ENCODE measurements at regions not wholly inside any gene's neighbourhood (a gene's known extent, or its start where the extent isn't known, plus 50 kb on each side); places are given as distances from the start of the nearest gene placed in this dataset.

DNA sequence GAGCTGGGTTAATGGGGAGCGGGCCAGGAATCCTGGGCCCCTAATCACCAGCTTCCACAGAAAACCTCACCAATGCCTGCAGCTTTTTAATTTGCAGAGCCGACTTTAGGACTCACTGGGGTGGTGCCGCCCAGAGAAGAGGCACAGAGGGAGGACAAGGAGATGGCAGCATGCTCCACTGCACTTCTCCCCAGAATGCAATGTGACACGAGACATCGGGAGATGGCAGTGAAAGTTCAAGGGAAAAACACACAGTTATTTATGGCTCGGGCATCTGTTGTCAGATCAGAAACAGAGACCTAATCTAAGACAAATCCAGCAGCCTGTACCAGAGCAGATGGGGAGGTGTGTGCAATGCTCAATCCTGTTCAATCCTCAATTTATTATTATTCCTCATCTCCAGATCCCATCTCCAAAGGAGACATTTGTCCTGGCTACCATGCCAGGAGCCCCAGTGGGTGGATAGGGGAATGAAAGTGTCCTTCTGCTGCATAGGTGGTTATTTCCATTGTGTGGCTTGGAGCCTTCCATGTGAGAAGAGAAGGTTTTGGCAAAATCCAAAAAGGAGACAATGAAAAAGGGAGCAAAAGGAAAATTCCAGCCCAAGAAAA, 250.0 kb downstream of the NXPE2 start:
- TF ChIP-seq CTCF (IDR thresholded peaks at IDR 0.05; ENCODE audit: insufficient read depth, low read length, poor library complexity, severe bottlenecking) = no peak
- no peak for TF ChIP-seq EZH2phosphoT487 (conservative IDR thresholded peaks at IDR 0.05; ENCODE audit: low read length)

Data from SU-DHL-6 (cell line).